Right atrium auricular region (tissue), 2 donors: ENCODE measurements at regions not wholly inside any gene's neighbourhood (a gene's known extent, or its start where the extent isn't known, plus 50 kb on each side); places are given as distances from the start of the nearest gene placed in this dataset.

Source experiments
- DNase-seq: peaks from one replicate; pipeline ENCODE4 v3.0.0-alpha.2; 2019; ENCODE audit warnings: low spot score
- H3K27ac ChIP-seq, 2 donors: fragments of 200-600 bp; sonication (generic); 1 replicate in 1 of 2; 2 replicates in 1 of 2; pipeline ENCODE4 v1.5.1; 2016 to 2019
- H3K27me3 ChIP-seq, 2 donors: fragments of 200-600 bp; sonication (generic); one replicate each; pipeline versions ENCODE4 v1.5.1 to v1.6.0; 2017 to 2019
- H3K36me3 ChIP-seq: fragments of 200-600 bp; sonication (generic); one replicate; pipeline ENCODE4 v1.5.1; 2016
- H3K4me1 ChIP-seq, 2 donors: fragments of 200-600 bp; sonication (generic); one replicate each; pipeline versions ENCODE4 v1.5.1 to v1.6.0; 2017 to 2019
- H3K4me3 ChIP-seq, 2 donors: fragments of 200-600 bp; sonication (generic); 1 replicate in 1 of 2; 2 replicates in 1 of 2; pipeline ENCODE4 v1.5.1; 2017 to 2019; ENCODE audit warnings: mild to moderate bottlenecking in 1 of 2, moderate library complexity in 1 of 2
- H3K9me3 ChIP-seq, 2 donors: fragments of 200-600 bp; sonication (generic); one replicate each; pipeline ENCODE4 v1.5.1; 2019
- CTCF ChIP-seq, 2 donors: fragments of 200-600 bp; sonication (generic); IDR thresholded peaks; one replicate each; pipeline ENCODE4 v1.5.1; 2019; ENCODE audit warnings: antibody characterized with exemption in 2 of 2

- no peaks in the 10 kb centered on the region for H3K27me3 ChIP-seq
- DNase-seq: no peak
- H3K4me1 ChIP-seq: no peaks in the 10 kb centered on the region
- H3K27ac ChIP-seq: no peak overlapping the region
- H3K9me3 ChIP-seq: no peaks in the 10 kb centered on the region
- H3K36me3 ChIP-seq: no peaks in the 10 kb centered on the region
- TF ChIP-seq CTCF (IDR thresholded peaks at IDR 0.05): no peak
- H3K4me3 ChIP-seq: no peak overlapping the region
Observed at GRCh38 chr10:55311848-55312635, 511.0 kb upstream of the PCDH15 start.

GRCh38 chr10:55310143-55310542, 509.1 kb upstream of the PCDH15 start:
- no peak for DNase-seq
- no peak for TF ChIP-seq CTCF (IDR thresholded peaks at IDR 0.05)
- Histone ChIP-seq H3K4me1 (no peaks in the 10 kb centered on the region), H3K4me3 (no peak overlapping the region), H3K36me3 (no peaks in the 10 kb centered on the region), H3K27me3 (no peaks in the 10 kb centered on the region), H3K9me3 (no peaks in the 10 kb centered on the region), H3K27ac (no peak overlapping the region)

- no peak for TF ChIP-seq CTCF (IDR thresholded peaks at IDR 0.05)
- Histone ChIP-seq H3K9me3 (no peaks in the 10 kb centered on the region), H3K4me3 (no peak overlapping the region), H3K27ac (no peak overlapping the region), H3K27me3 (no peaks in the 10 kb centered on the region), H3K4me1 (no peaks in the 10 kb centered on the region), H3K36me3 (no peaks in the 10 kb centered on the region)
- no peak for DNase-seq
Observed at GRCh38 chr10:55305285-55305684, 504.3 kb upstream of the PCDH15 start.

GRCh38 chr10:55287346-55287745, 486.3 kb upstream of the PCDH15 start:
- Histone ChIP-seq H3K36me3 (no peaks in the 10 kb centered on the region), H3K9me3 (no peaks in the 10 kb centered on the region), H3K27ac (no peak overlapping the region), H3K4me3 (no peak overlapping the region), H3K4me1 (no peaks in the 10 kb centered on the region), H3K27me3 (no peaks in the 10 kb centered on the region)
- DNase-seq: no peak
- peak in 1 of 2 donors; percentile 15 for TF ChIP-seq CTCF (IDR thresholded peaks at IDR 0.05)

- no peak overlapping the region for H3K4me3 ChIP-seq
- H3K36me3 ChIP-seq: no peaks in the 10 kb centered on the region
- H3K27me3 ChIP-seq: no peaks in the 10 kb centered on the region
- H3K4me1 ChIP-seq: no peaks in the 10 kb centered on the region
- TF ChIP-seq CTCF (IDR thresholded peaks at IDR 0.05): no peak
- DNase-seq: no peak
- H3K9me3 ChIP-seq: no peaks in the 10 kb centered on the region
- no peak overlapping the region for H3K27ac ChIP-seq
Observed at GRCh38 chr10:55283031-55283430, 482.0 kb upstream of the PCDH15 start.

GRCh38 chr10:55280696-55281095, 479.7 kb upstream of the PCDH15 start:
- Histone ChIP-seq H3K9me3 (no peaks in the 10 kb centered on the region), H3K4me1 (no peaks in the 10 kb centered on the region), H3K4me3 (no peak overlapping the region), H3K27ac (no peak overlapping the region), H3K36me3 (no peaks in the 10 kb centered on the region), H3K27me3 (no peaks in the 10 kb centered on the region)
- DNase-seq: no peak
- TF ChIP-seq CTCF (IDR thresholded peaks at IDR 0.05): no peak
